Glutamatergic neuron (in vitro differentiated cells): ENCODE measurements at regions not wholly inside any gene's neighbourhood (a gene's known extent, or its start where the extent isn't known, plus 50 kb on each side); places are given as distances from the start of the nearest gene placed in this dataset.

ENCODE experiments used
- DNase-seq: peaks from one replicate; pipeline ENCODE4 v3.0.0; 2022
- H3K27ac Mint-ChIP-seq: one replicate; pipeline ENCODE4 v1.8.0; 2020; ENCODE audit warnings: mild to moderate bottlenecking, mixed read lengths, inconsistent platforms; ENCODE audit not compliant: unreplicated experiment
- H3K27me3 Mint-ChIP-seq: one replicate; pipeline ENCODE4 v1.8.0; 2020; ENCODE audit warnings: mild to moderate bottlenecking, moderate library complexity, mixed read lengths, inconsistent platforms; ENCODE audit not compliant: unreplicated experiment
- H3K36me3 Mint-ChIP-seq: one replicate; pipeline ENCODE4 v1.8.0; 2020; ENCODE audit warnings: mild to moderate bottlenecking, mixed read lengths, inconsistent platforms; ENCODE audit not compliant: unreplicated experiment
- H3K4me1 Mint-ChIP-seq: one replicate; pipeline ENCODE4 v1.8.0; 2020; ENCODE audit warnings: mild to moderate bottlenecking, low read depth, mixed read lengths, inconsistent platforms; ENCODE audit not compliant: unreplicated experiment
- H3K4me3 Mint-ChIP-seq: one replicate; pipeline ENCODE4 v1.8.0; 2020; ENCODE audit warnings: mild to moderate bottlenecking, mixed read lengths, inconsistent platforms; ENCODE audit not compliant: unreplicated experiment
- H3K9me3 Mint-ChIP-seq: one replicate; pipeline ENCODE4 v1.8.0; 2020; ENCODE audit warnings: mild to moderate bottlenecking, moderate library complexity, mixed read lengths, inconsistent platforms; ENCODE audit not compliant: unreplicated experiment
- CTCF ChIP-seq: fragments of 200-600 bp; sonication (generic); IDR thresholded peaks from one replicate; pipeline ENCODE4 v1.5.0; 2021; ENCODE audit not compliant: partially characterized antibody, unreplicated experiment

GRCh38 chr1:222892137-222892769, 77.4 kb downstream of the DISP1 start:
- DNase-seq, result no peak
- H3K36me3 Mint-ChIP-seq, result no peaks in the 10 kb centered on the region
- no peak overlapping the region for H3K4me3 Mint-ChIP-seq
- H3K9me3 Mint-ChIP-seq, result no peaks in the 10 kb centered on the region
- no peak overlapping the region for H3K27ac Mint-ChIP-seq
- TF ChIP-seq CTCF, result no peak
- H3K4me1 Mint-ChIP-seq, result no peaks in the 10 kb centered on the region
- H3K27me3 Mint-ChIP-seq, result no peaks in the 10 kb centered on the region

- no peak overlapping the region for H3K4me3 Mint-ChIP-seq
- no peaks in the 10 kb centered on the region for H3K4me1 Mint-ChIP-seq
- no peak for DNase-seq
- H3K27me3 Mint-ChIP-seq, result no peaks in the 10 kb centered on the region
- H3K27ac Mint-ChIP-seq, result no peak overlapping the region
- no peak for TF ChIP-seq CTCF
- H3K36me3 Mint-ChIP-seq, result no peaks in the 10 kb centered on the region
- no peaks in the 10 kb centered on the region for H3K9me3 Mint-ChIP-seq
Observed at GRCh38 chr1:222893255-222893654, 78.4 kb downstream of the DISP1 start.

GRCh38 chr1:222894331-222894730, 79.5 kb downstream of the DISP1 start:
- Mint-ChIP-seq H3K4me3 (no peak overlapping the region), H3K27ac (no peak overlapping the region), H3K4me1 (no peaks in the 10 kb centered on the region), H3K36me3 (no peaks in the 10 kb centered on the region), H3K9me3 (no peaks in the 10 kb centered on the region), H3K27me3 (no peaks in the 10 kb centered on the region)
- no peak for TF ChIP-seq CTCF
- no peak for DNase-seq

DNA sequence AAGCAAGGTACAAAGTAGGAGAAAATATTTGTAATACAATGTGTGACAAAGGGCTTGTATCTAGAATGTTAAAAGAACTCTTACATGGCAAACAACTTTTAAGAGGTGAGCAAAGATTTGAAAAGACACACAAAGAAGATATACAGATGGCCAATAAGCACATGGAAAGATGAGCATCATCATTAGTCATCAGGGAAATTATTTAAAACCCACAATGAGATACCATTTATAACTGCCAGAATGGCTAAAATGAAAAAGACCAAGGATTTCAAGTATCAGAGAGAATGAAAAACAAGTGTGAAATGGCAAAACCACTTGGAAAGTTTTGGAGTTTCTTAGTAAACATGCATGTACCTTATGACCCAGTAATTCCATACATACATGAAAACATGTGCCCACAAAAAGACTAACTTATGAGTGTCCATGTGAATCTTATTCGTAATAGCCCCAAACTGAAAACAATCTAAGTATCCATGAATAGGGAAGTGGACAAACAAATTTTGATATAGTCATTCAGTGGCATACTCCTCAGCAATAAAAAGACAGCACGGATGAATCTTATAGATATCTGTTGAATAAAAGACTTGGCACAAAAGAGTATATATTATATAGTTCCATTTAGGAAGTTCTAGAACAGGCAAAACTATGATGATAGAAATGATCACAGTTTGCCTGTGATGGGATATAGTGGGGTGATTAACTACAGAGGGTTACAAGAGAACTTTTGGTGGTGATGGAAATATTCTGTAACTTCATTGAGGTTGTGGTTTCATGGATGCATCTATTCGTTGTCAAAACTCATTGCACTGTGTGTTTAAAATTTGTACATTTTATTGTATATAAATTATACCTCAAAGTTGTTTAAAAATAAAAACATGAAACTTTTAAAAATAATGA, 82.0 kb downstream of the DISP1 start:
- Mint-ChIP-seq H3K4me1 (no peaks in the 10 kb centered on the region), H3K27ac (no peak overlapping the region), H3K36me3 (no peaks in the 10 kb centered on the region), H3K27me3 (no peaks in the 10 kb centered on the region), H3K9me3 (no peaks in the 10 kb centered on the region), H3K4me3 (no peak overlapping the region)
- TF ChIP-seq CTCF, result no peak
- no peak for DNase-seq
